HL-60 (cell line): ENCODE measurements at regions not wholly inside any gene's neighbourhood (a gene's known extent, or its start where the extent isn't known, plus 50 kb on each side); places are given as distances from the start of the nearest gene placed in this dataset.

Source experiments
- DNase-seq, 2 experiments: peaks; one replicate each; pipeline ENCODE4 v3.0.0-alpha.2; 2010 to 2020; ENCODE audit warnings: low read depth in 1 of 2, low spot score in 1 of 2
- H3K27ac ChIP-seq: fragments of 250-450 bp; sonication (Bioruptor Pico); replicated peaks from 2 replicates; pipeline ENCODE4 v1.5.1; 2020; ENCODE audit warnings: mild to moderate bottlenecking, moderate library complexity
- H3K27me3 ChIP-seq: fragments of 250-450 bp; sonication (Bioruptor Pico); 2 replicates; pipeline ENCODE4 v1.5.1; 2021; ENCODE audit warnings: mild to moderate bottlenecking, moderate library complexity; ENCODE audit not compliant: insufficient read depth, poor library complexity, severe bottlenecking
- H3K4me3 ChIP-seq: replicated peaks from 2 replicates; pipeline ENCODE4 v1.5.1; 2011; ENCODE audit warnings: mild to moderate bottlenecking, control low read depth, low read length; ENCODE audit not compliant: insufficient read depth
- GABPA ChIP-seq: IDR thresholded peaks from 2 replicates; pipeline ENCODE4 v1.6.1; 2012; ENCODE audit warnings: low read depth
- POLR2AphosphoS5 ChIP-seq: IDR thresholded peaks from 2 replicates; pipeline ENCODE4 v1.6.1; 2012; ENCODE audit warnings: low read depth
- REST ChIP-seq: IDR thresholded peaks from 2 replicates; pipeline ENCODE4 v1.6.1; 2012; ENCODE audit warnings: low read depth; ENCODE audit not compliant: insufficient replicate concordance
- SPI1 ChIP-seq: IDR thresholded peaks from 2 replicates; pipeline ENCODE4 v1.6.1; 2012; ENCODE audit warnings: low read depth, mild to moderate bottlenecking, borderline replicate concordance
- TF ChIP-seq, protein P1 (sequence below): IDR thresholded peaks from one replicate; pipeline ENCODE4 v1.5.1; 2011; ENCODE audit warnings: low read length, control low read depth, inconsistent platforms; ENCODE audit not compliant: insufficient read depth

GRCh38 chr2:492178-492577, 185.0 kb downstream of the TMEM18 start:
- no peak for TF ChIP-seq SPI1
- no peak for TF ChIP-seq REST
- TF ChIP-seq, protein P1, sequence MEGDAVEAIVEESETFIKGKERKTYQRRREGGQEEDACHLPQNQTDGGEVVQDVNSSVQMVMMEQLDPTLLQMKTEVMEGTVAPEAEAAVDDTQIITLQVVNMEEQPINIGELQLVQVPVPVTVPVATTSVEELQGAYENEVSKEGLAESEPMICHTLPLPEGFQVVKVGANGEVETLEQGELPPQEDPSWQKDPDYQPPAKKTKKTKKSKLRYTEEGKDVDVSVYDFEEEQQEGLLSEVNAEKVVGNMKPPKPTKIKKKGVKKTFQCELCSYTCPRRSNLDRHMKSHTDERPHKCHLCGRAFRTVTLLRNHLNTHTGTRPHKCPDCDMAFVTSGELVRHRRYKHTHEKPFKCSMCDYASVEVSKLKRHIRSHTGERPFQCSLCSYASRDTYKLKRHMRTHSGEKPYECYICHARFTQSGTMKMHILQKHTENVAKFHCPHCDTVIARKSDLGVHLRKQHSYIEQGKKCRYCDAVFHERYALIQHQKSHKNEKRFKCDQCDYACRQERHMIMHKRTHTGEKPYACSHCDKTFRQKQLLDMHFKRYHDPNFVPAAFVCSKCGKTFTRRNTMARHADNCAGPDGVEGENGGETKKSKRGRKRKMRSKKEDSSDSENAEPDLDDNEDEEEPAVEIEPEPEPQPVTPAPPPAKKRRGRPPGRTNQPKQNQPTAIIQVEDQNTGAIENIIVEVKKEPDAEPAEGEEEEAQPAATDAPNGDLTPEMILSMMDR = no peak
- no peak for TF ChIP-seq GABPA
- no peak for TF ChIP-seq POLR2AphosphoS5
- DNase-seq = no peak
- no peak overlapping the region for H3K27ac ChIP-seq
- no peak overlapping the region for H3K4me3 ChIP-seq
- no peaks in the 10 kb centered on the region for H3K27me3 ChIP-seq

DNA sequence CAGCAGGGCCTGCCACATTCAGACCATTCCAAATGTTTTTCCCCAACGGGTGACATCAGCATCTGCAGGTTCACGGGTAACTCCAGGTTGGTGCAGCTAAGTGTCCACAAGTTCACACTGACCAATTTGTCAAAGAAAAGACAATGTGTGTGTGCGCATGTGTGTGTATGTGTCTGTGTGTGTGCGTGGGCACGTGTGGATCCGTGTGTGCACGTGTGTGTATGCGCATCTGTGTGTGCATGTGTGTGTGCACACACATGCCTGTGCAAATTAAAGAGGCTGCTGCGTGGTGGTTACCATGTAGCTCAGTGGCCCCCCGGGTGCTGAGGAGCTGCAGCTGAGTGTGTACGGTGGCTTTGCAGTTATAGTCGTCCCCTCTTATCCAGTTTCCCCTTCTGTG, 187.4 kb downstream of the TMEM18 start:
- Histone ChIP-seq H3K27me3 (no peaks in the 10 kb centered on the region), H3K4me3 (no peak overlapping the region), H3K27ac (no peak overlapping the region)
- TF ChIP-seq SPI1 (no peak), POLR2AphosphoS5 (no peak), GABPA (no peak), REST (no peak)
- TF ChIP-seq, protein P1 = no peak
- no peak for DNase-seq

- no peaks in the 10 kb centered on the region for H3K27me3 ChIP-seq
- TF ChIP-seq GABPA (no peak), SPI1 (no peak), REST (no peak), POLR2AphosphoS5 (no peak)
- TF ChIP-seq, protein P1 = no peak
- no peak overlapping the region for H3K27ac ChIP-seq
- H3K4me3 ChIP-seq = no peak overlapping the region
- no peak for DNase-seq
Measured at GRCh38 chr2:489084-489483, 188.1 kb downstream of the TMEM18 start.
